C4-2B (cell line): ENCODE measurements at regions not wholly inside any gene's neighbourhood (a gene's known extent, or its start where the extent isn't known, plus 50 kb on each side); places are given as distances from the start of the nearest gene placed in this dataset.
"Not testable (repeated sequence)": the region's sequence is repeated elsewhere in the genome, so short reads cannot be mapped to it uniquely, and the experiment has no call there.

Source experiments
- H3K27ac ChIP-seq: fragments of 450-650 bp; 2 replicates; pipeline ENCODE4 v1.5.1; 2017
- ZFX ChIP-seq: fragments of 450-650 bp; IDR thresholded peaks from 2 replicates; pipeline ENCODE4 v1.6.1; 2017
- TF ChIP-seq, protein P1 (sequence below): fragments of 450-650 bp; conservative IDR thresholded peaks from 2 replicates; pipeline ENCODE4 v1.5.1; 2017; ENCODE audit warnings: mild to moderate bottlenecking

DNA sequence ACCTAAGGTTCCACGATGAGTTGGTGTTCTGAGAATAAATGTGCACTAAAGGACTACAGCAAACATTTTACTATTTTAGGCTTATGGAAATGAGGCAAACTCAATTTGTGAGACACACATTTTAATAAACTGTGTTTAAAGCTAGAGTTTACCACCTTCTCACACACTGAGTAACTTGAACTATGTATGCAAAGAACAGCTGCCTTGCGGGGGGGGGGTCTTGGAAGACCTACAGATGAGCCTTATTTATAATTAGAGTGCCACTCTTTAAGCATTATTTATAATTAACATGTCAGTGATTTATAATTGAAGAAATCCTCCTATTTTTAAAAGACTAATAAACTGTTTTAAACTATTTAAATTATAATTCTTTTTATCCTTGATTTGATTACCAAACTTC, 300.4 kb downstream of the DLEU7 start:
- no peak overlapping the region for H3K27ac ChIP-seq
- TF ChIP-seq ZFX, result no peak
- TF ChIP-seq, protein P1, sequence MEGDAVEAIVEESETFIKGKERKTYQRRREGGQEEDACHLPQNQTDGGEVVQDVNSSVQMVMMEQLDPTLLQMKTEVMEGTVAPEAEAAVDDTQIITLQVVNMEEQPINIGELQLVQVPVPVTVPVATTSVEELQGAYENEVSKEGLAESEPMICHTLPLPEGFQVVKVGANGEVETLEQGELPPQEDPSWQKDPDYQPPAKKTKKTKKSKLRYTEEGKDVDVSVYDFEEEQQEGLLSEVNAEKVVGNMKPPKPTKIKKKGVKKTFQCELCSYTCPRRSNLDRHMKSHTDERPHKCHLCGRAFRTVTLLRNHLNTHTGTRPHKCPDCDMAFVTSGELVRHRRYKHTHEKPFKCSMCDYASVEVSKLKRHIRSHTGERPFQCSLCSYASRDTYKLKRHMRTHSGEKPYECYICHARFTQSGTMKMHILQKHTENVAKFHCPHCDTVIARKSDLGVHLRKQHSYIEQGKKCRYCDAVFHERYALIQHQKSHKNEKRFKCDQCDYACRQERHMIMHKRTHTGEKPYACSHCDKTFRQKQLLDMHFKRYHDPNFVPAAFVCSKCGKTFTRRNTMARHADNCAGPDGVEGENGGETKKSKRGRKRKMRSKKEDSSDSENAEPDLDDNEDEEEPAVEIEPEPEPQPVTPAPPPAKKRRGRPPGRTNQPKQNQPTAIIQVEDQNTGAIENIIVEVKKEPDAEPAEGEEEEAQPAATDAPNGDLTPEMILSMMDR, result no peak

DNA sequence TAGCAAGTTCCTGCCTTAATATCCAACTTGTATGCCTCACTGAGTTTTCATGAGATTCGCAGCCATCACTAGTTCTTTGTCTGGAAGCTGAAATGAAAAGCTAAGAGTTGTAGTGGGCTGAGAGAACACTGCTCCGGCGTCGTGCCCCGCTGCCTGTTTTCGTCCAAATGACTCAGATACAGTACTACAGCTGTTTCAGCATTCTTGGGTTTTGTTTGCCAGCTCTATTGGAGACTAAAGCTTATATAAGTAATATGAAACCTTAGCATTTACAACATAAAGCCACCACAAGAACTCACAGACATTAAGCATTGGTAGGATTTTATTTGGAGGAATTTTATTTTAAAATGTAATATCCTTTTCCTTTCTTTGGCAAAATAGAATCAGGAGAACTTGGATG, 299.7 kb downstream of the DLEU7 start:
- H3K27ac ChIP-seq, result no peak overlapping the region
- TF ChIP-seq ZFX, result no peak
- TF ChIP-seq, protein P1, result no peak

DNA sequence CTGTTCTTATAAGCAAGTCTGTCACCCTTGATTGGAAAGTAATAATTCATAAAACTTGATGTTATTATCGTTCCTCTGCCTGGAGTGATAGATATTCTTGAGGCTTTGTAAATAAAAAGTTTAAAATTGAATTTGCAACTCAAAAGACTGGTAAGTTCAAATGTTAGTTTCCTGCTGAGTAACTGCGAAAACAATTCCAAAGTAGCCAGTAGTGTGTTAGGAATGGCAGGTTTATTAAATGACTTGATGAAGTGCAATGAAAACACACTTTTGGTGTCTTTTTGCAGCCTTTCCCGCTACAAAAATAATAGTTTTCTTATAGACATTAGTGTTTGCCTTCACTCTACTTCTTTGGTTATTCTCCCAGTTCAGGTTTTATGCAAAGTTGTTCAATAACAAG, 299.3 kb downstream of the DLEU7 start:
- H3K27ac ChIP-seq, result no peak overlapping the region
- TF ChIP-seq, protein P1, result no peak
- no peak for TF ChIP-seq ZFX

DNA sequence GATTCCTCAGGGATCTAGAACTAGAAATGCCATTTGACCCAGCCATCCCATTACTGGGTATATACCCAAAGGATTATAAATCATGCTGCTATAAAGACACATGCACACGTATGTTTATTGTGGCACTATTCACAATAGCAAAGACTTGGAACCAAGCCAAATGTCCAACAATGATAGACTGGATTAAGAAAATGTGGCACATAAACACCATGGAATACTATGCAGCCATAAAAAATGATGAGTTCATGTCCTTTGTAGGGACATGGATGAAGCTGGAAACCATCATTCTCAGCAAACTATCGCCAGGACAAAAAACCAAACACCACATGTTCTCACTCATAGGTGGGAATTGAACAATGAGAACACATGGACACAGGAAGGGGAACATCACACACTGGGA, 296.3 kb downstream of the DLEU7 start:
- not testable (repeated sequence) for H3K27ac ChIP-seq

DNA sequence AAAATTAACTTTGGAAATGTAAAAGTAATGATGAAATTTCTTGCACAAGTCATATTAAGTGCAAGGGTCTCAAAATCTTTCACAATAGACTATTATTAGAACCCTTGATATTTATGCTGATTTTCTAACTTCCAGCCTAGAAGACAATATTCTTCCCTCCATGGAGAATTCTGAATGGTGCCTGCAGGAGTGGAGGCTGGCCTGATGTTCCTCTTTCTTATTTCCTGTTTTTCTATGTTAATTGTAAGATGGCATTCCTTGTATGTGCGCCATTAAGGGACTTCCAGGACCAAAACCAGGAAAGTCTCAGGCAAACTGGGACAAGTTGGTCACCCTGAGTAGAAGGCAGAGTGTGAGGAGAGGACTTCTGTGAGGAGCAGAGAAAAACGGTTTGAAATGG, 294.9 kb downstream of the DLEU7 start:
- TF ChIP-seq, protein P1, result no peak
- no peak for TF ChIP-seq ZFX
- no peak overlapping the region for H3K27ac ChIP-seq

DNA sequence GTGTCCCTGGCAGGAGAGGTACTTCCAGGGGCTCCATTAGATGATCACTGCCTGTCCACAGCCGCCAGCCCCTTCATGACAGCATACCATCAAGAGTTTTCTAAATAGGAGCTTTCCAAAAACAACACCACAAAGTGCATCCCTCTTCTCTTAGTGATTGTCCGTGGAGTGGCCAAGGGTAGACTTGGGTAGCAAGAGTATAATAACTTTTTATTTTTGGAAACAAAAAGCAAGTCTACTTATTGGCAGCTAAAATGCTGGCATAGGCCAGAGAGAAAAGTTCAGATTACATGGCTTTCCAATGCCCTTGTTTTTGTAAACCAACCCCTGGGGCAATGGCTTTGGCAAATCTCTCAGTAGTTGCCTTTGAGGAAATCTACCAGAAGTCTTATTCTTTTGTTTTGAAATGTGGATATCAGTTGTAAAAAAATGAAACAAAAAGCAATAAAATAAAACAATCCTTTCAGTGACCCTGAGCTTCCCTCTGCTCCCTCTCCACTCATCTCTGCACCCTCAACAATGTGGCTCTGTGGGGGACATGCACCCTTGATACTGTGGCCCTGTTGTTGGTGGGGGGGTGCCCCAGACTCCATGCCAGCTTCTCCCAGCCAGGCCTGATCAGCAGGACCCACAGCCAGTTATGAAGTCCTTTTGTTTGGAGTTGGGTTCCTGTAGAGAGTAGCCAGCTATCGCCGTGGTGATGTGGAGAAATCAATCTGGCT, 294.1 kb downstream of the DLEU7 start:
- no peak overlapping the region for H3K27ac ChIP-seq
- TF ChIP-seq ZFX, result no peak
- TF ChIP-seq, protein P1, result no peak

DNA sequence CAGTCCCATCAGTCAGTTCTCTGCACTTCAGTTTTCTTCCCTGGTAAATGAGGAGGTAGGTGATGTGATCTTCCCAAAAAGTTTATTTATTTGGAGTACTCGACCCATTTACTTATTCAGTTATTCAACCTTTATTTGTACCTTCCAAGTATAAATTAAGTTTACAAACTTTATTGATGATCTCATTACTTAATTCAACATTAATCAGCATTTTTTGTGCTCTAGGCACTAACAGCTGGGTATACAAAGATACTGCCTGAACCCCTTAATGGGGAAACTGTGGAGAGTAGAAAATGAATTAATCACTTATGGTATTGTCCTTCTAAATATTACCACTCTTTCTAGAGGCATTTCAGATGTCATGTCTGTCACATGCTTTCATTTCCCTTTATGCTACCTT, 293.3 kb downstream of the DLEU7 start:
- TF ChIP-seq, protein P1, result no peak
- TF ChIP-seq ZFX, result no peak
- H3K27ac ChIP-seq, result no peak overlapping the region

DNA sequence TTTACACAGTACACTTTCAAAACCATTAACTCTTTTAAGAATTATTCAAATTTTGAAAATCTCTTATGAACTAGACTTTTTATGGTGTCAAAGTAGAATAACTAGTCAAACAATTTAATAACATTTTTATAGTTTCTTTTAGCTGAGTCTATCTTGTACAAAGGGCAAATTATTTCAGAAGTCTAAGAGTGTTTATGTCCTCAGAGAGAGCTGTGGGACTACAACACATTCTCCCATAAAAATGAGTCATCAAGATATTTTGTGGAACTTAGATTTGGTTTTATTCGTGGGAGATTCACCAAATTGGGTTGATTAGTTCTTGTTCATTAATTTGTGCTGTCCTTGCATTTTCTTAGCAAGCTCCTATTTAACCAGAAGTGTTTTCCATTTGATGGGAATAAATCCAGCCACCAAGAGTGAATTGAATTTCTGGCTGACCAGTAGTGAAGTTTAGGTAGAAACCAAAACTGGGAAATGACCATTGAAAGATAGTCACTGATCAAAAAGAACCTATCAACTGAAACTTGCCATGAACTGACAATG, 291.0 kb downstream of the DLEU7 start:
- TF ChIP-seq, protein P1, result no peak
- no peak for TF ChIP-seq ZFX
- H3K27ac ChIP-seq, result no peak overlapping the region
